HCT116 (cell line): ENCODE measurements at regions not wholly inside any gene's neighbourhood (a gene's known extent, or its start where the extent isn't known, plus 50 kb on each side); places are given as distances from the start of the nearest gene placed in this dataset.

Experiments used
- ATAC-seq: fragments of 200-7000 bp; cut with Tn5 transposase; 2 replicates; pipeline ENCODE4 v1.9.1; 2020; ENCODE audit warnings: mild to moderate bottlenecking, moderate library complexity
- BruUV-seq: library from RNA; stranded (reverse); fragments of 400-500 nt; replicated peaks from 2 replicates; lab custom pipeline; 2021; lab: Mats Ljungman, UMichigan
- CTCF ChIA-PET: fragments of 300-600 bp; sonication (Branson Sonifier 250); formaldehyde crosslinking; loops from one replicate; lab custom pipeline; 2021; ENCODE audit warnings: antibody characterized with exemption; lab: Charles Lee
- POLR2A ChIA-PET: fragments of 300-600, 350-600 bp; sonication (Branson Sonifier 250); formaldehyde crosslinking; loops from one replicate; lab custom pipeline; 2021; ENCODE audit warnings: antibody characterized with exemption; lab: Charles Lee
- RAD21 ChIA-PET, 2 experiments: fragments of 300-600 bp; sonication (Branson Sonifier 250); formaldehyde crosslinking; loops; one replicate each; lab custom pipeline; 2023; ENCODE audit warnings: low total read pairs in 2 of 2; ENCODE audit not compliant: uncharacterized antibody in 2 of 2, unreplicated experiment in 2 of 2, low non-redundant PET in 1 of 2; lab: Charles Lee
- DNase-seq: peaks from one replicate; pipeline ENCODE4 v3.0.0-alpha.2; 2010; ENCODE audit warnings: low read depth, low spot score
- H2AFZ ChIP-seq: fragments of 200-600 bp; shearing (Covaris generic), sonication (generic); 2 replicates; pipeline ENCODE4 v1.6.1; 2017; ENCODE audit warnings: low read depth, mixed run types, mixed read lengths, antibody characterized with exemption, low read length; ENCODE audit not compliant: poor library complexity, severe bottlenecking
- H3K27ac ChIP-seq: 2 replicates; pipeline ENCODE4 v1.5.1; 2012; ENCODE audit warnings: low read depth, low read length
- H3K27me3 ChIP-seq: fragments of 200-600 bp; sonication (generic); 2 replicates; pipeline ENCODE4 v1.6.1; 2016; ENCODE audit warnings: mixed run types, low read length, mixed read lengths; ENCODE audit not compliant: insufficient read depth
- H3K36me3 ChIP-seq, 2 experiments: fragments of 200-500 bp in 1 of 2; fragments of 200-600 bp in 1 of 2; sonication (Bioruptor generic) in 1 of 2; sonication (generic) in 1 of 2; 2 replicates each; pipeline versions ENCODE4 v1.5.1 to v1.6.1; 2014 to 2016; ENCODE audit warnings: low read length in 2 of 2, inconsistent platforms in 1 of 2, mixed read lengths in 1 of 2, mixed run types in 1 of 2; ENCODE audit not compliant: insufficient read depth in 2 of 2, control insufficient read depth in 1 of 2
- H3K4me1 ChIP-seq, 2 experiments: fragments of 200-600 bp in 1 of 2; sonication (generic) in 1 of 2; 2 replicates each; pipeline versions ENCODE4 v1.5.1 to v1.6.1; 2012 to 2017; ENCODE audit warnings: low read length in 2 of 2, inconsistent platforms in 1 of 2, mild to moderate bottlenecking in 1 of 2, mixed read lengths in 1 of 2, mixed run types in 1 of 2, moderate library complexity in 1 of 2; ENCODE audit not compliant: insufficient read depth in 2 of 2, control insufficient read depth in 1 of 2
- H3K4me2 ChIP-seq: fragments of 200-600 bp; sonication (generic); 2 replicates; pipeline ENCODE4 v1.6.1; 2017; ENCODE audit warnings: mixed run types, low read length, mixed read lengths
- H3K4me3 ChIP-seq, 2 experiments: fragments of 200-600 bp in 1 of 2; sonication (generic) in 1 of 2; replicated peaks in 1 of 2; 2 replicates each; pipeline ENCODE4 v1.5.1; 2011 to 2016; ENCODE audit warnings: low read length in 2 of 2, control low read depth in 1 of 2, low read depth in 1 of 2, mild to moderate bottlenecking in 1 of 2, mixed read lengths in 1 of 2, mixed run types in 1 of 2
- H3K79me2 ChIP-seq: fragments of 200-600 bp; sonication (generic); 2 replicates; pipeline ENCODE4 v1.6.1; 2017; ENCODE audit warnings: mild to moderate bottlenecking, mixed run types, low read length, moderate library complexity, mixed read lengths; ENCODE audit not compliant: insufficient read depth
- H3K9ac ChIP-seq: fragments of 200-600 bp; sonication (generic); 2 replicates; pipeline ENCODE4 v1.6.1; 2016; ENCODE audit warnings: low read length, mixed read lengths
- H3K9me2 ChIP-seq: fragments of 200-600 bp; sonication (generic), shearing (Covaris generic); 2 replicates; pipeline ENCODE4 v1.6.1; 2017; ENCODE audit warnings: mixed run types, mild to moderate bottlenecking, moderate library complexity; ENCODE audit not compliant: insufficient read depth
- H3K9me3 ChIP-seq, 2 experiments: fragments of 200-500 bp in 1 of 2; fragments of 200-600 bp in 1 of 2; sonication (Bioruptor generic) in 1 of 2; sonication (generic) in 1 of 2; 2 replicates each; pipeline ENCODE4 v1.6.1; 2014 to 2017; ENCODE audit warnings: low read length in 2 of 2, mixed read lengths in 2 of 2, inconsistent platforms in 1 of 2, low read depth in 1 of 2, mild to moderate bottlenecking in 1 of 2, mixed run types in 1 of 2, moderate library complexity in 1 of 2; ENCODE audit not compliant: control insufficient read depth in 1 of 2, insufficient read depth in 1 of 2
- H4K20me1 ChIP-seq: fragments of 200-600 bp; sonication (generic), shearing (Covaris generic); 2 replicates; pipeline ENCODE4 v1.6.1; 2017; ENCODE audit warnings: mixed run types, mild to moderate bottlenecking, moderate library complexity; ENCODE audit not compliant: insufficient read depth
- CTCF ChIP-seq, 3 experiments: fragments of 200-600 bp in 1 of 3; sonication (generic) in 1 of 3; IDR thresholded peaks in 2 of 3; conservative IDR thresholded peaks in 1 of 3; 2 replicates each; pipeline ENCODE4 v1.5.1; 2012 to 2017; ENCODE audit warnings: low read depth in 2 of 3, low read length in 2 of 3, antibody characterized with exemption in 1 of 3, borderline replicate concordance in 1 of 3, control low read depth in 1 of 3, mild to moderate bottlenecking in 1 of 3, mixed read lengths in 1 of 3, mixed run types in 1 of 3, moderate library complexity in 1 of 3; ENCODE audit not compliant: insufficient read depth in 1 of 3
- EGR1 ChIP-seq: IDR thresholded peaks from 2 replicates; pipeline ENCODE4 v1.6.1; 2012; ENCODE audit warnings: low read depth
- ELF1 ChIP-seq: IDR thresholded peaks from 2 replicates; pipeline ENCODE4 v1.6.1; 2012; ENCODE audit warnings: low read depth, borderline replicate concordance
- EZH2phosphoT487 ChIP-seq: fragments of 200-600 bp; IDR thresholded peaks from 2 replicates; pipeline ENCODE4 v1.6.1; 2018; ENCODE audit warnings: antibody characterized with exemption, borderline replicate concordance
- FOSL1 ChIP-seq: IDR thresholded peaks from 2 replicates; pipeline ENCODE4 v1.6.1; 2012; ENCODE audit warnings: low read depth
- JUND ChIP-seq: IDR thresholded peaks from 2 replicates; pipeline ENCODE4 v1.6.1; 2012
- POLR2A ChIP-seq: IDR thresholded peaks from 2 replicates; pipeline ENCODE4 v1.7.0; 2011; ENCODE audit warnings: borderline replicate concordance; ENCODE audit not compliant: insufficient read depth, insufficient read length; ENCODE audit errors: extremely low read depth
- RAD21 ChIP-seq: IDR thresholded peaks from 2 replicates; pipeline ENCODE4 v1.6.1; 2012; ENCODE audit warnings: low read depth, mild to moderate bottlenecking
- SRF ChIP-seq: IDR thresholded peaks from 2 replicates; pipeline ENCODE4 v1.6.1; 2012; ENCODE audit warnings: low read depth
- ZNF274 ChIP-seq: fragments of 200-500 bp; sonication (Bioruptor generic); IDR thresholded peaks from 2 replicates; pipeline ENCODE4 v1.6.1; 2014; ENCODE audit warnings: mild to moderate bottlenecking, low read depth, low read length, inconsistent platforms
- intact Hi-C: fragments of 100-400 bp; cut with micrococcal nuclease; formaldehyde crosslinking; loops from 2 replicates; pipeline ENCODE4 v1.10.0; 2022

GRCh38 chr2:58856100-58856499 is 615.0 kb upstream of the FANCL start:
- ChIA-PET CTCF (no interaction called here), POLR2A (no interaction called here)
- no peaks in the 10 kb centered on the region for H3K9me2 ChIP-seq

More at GRCh38 chr2:58856100-58856499, 615.0 kb upstream of the FANCL start:
- Histone ChIP-seq H3K79me2 (no peaks in the 10 kb centered on the region), H3K4me1 (no peaks in the 10 kb centered on the region), H3K36me3 (no peaks in the 10 kb centered on the region), H3K27me3 (peaks cover 10% of the 10 kb centered on the region; the same call in 1 of the 2 replicates), H3K27ac (no peak overlapping the region), H3K4me3 (no peak overlapping the region), H3K4me2 (no peak overlapping the region), H3K9ac (no peak overlapping the region), H2AFZ (no peak overlapping the region), H3K9me3 (no peaks in the 10 kb centered on the region), H4K20me1 (no peaks in the 10 kb centered on the region; the same call in 1 of the 2 replicates)
- intact Hi-C loops = no loop called here
- no TSS peak for BruUV-seq
- ATAC-seq (no peak), DNase-seq (no peak)
- RAD21 ChIA-PET = no interaction called here
- TF ChIP-seq ZNF274 (no peak), FOSL1 (no peak), EGR1 (no peak), POLR2A (no peak), SRF (no peak), CTCF (IDR thresholded peaks at IDR 0.05 in 2 of 3, conservative IDR thresholded peaks at IDR 0.05 in 1 of 3; ENCODE audit: borderline replicate concordance in 1 of 3, insufficient read depth in 1 of 3, low read depth in 2 of 3, low read length in 2 of 3) (no peak), JUND (no peak), EZH2phosphoT487 (no peak), RAD21 (no peak), ELF1 (no peak)
